NCI-H2081 (cell line): ENCODE measurements at regions not wholly inside any gene's neighbourhood (a gene's known extent, or its start where the extent isn't known, plus 50 kb on each side); places are given as distances from the start of the nearest gene placed in this dataset.
"Not testable (repeated sequence)": the region's sequence is repeated elsewhere in the genome, so short reads cannot be mapped to it uniquely, and the experiment has no call there.

Source experiments
- DNase-seq, 2 experiments: peaks; one replicate each; lab custom pipeline; 2025; lab: John Stamatoyannopoulos, UW

DNA sequence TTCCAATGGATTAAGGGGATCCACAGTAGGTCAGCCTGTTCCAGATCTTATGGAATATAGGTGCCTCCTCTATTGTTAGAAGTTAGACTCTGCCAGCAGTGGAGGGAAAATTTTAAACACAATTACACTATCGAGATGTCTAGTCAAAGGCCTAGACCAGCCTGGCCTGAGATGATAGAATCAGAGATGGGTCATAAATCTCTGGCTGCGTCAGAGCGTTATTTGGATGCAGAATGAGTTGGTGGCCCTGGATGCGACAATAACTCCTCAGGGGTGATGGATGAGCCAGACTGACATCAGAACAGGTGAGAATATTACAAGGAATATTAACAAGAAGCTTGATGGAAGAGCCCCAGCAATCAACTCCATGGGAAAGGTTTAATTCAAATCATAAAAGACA, 149.3 kb upstream of the TCF4 start:
- DNase-seq: no peak

DNA sequence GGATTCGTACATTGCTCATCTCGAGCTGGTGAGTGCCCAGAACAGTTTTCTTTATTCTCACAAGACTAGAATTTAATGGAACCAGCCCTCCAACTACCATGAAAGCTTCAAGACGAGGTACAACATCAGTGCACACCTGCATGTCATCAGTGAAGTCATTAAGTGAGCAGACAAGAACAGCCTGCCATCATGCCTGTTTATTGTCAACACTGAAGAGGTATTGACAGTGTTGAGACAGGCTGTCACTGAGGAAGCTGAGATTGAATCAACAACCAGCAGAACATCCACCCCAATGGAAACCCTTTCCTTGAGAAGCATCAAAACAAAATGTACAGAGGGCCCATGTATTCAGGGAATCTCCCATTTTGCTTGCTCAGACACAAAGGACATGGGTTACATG, 148.0 kb upstream of the TCF4 start:
- DNase-seq: no peak

DNA sequence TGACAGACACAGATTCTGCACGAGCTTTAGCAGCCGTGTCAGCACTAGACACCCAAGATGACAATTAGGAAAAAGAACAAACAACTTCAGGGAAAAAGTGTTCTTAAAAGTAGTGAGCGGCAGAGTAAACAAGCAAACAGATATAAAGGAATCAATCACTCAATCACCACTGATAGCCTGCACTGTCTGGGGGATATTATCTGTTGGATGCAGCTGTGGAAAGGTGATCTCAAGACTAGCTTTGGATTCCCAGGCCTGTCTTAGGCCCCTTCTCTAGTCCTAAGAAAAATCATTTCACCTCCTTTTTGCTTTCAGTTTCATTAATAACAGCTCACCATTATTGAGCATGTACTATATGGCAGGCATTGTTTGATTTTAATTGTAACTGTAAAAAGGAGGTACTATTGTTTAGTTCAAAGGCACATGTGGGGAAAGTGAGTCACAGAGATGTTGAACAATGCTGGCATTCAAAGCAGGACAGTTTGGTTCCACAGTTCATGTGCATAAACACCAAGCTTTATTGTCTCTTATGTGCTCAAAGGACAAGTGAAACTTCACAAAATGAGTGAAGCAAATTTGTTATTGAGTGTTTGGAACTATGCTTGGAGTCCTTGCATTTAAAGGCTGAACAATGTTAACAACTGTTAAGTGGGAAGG, 147.3 kb upstream of the TCF4 start:
- DNase-seq: no peak

DNA sequence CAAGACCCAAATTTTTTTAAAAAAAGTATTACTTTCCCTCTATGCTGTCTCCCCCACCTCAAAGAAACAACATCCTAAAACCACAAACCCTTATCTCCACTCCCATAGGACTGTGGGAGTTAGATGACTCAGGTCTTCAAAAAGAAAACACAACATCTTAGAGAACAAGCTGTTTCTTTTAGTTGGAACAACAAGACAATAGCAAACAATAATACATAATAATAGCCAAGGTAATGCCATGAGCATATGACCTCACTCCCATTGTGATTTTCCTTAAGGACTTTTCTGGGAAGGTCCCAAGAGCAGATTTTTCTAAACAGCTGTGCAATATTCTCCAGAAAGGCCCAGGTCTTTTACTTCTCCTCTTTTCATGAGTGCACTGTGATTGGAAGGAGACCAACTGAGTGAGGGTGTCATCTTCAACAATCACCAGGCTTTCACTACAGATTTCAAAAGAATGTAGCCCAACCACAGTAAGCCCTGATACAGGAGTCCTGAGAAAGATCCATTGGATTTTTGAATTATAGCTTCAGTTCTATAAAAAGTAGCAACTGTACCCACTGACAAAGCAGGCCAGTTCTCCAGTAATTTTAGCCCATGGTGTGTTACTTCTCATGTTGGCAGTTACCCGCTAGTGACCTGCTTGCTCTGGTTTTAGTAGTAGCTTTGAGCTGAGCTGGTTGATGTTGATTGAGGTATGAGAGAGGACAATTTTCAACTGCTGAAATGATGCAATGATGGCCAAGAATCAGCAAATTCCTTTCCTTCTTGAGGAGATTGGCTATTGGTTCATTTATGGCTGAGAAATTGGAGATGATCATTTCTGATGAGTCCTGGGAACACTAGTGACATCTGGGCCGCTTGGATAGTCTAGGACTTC, 144.5 kb upstream of the TCF4 start:
- no peak for DNase-seq

DNA sequence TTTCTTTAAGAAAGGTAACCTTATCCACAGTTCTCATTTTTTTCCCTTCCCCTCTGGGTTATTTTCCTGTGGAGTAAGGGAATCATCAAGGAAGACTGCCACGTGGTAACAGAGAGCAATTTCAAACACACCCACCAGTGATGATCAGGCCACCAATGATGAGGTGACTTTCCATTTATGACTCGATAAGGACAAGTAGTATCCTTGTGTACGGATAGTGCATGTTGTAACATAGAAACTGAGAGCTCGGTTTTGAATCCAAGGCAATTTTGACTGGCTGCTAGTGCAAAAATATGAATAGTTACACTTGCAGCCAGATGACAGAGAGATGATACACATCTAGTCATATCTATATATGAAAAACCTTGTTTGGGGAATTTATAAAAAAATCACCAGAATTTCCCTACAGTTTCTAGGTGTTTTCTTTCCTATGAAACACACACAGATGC, 143.6 kb upstream of the TCF4 start:
- no peak for DNase-seq

DNA sequence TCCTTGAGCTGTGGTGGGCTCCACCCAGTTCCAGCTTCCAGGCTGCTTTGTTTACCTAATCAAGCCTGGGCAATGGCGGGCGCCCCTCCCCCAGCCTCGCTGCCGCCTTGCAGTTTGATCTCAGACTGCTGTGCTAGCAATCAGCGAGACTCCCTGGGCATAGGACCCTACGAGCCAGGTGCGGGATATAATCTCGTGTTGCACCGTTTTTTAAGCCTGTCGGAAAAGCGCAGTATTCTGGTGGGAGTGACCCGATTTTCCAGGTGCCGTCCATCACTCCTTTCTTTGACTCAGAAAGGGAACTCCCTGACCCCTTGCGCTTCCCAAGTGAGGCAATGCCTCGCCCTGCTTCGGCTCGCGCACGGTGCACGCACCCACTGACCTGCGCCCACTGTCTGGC, 133.0 kb upstream of the TCF4 start:
- DNase-seq: not testable (repeated sequence)

DNA sequence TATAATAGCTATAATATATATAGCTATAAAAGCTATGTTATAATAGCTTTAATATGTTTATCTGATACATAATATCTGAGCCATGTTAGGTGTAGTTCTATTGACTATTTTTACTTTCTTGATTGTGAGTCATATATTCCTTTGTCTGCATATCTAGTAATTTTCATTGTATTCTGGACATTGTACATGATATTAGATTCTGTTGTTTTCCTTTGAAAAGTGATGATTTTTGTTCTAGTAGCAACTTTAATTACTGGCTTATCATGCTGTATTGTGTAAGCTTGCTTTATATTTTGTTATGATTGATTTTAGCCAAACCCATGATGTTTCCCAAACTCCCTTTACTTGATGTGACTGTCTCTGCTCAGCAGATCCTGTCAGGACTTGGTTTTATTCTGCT, 125.7 kb upstream of the TCF4 start:
- no peak for DNase-seq

DNA sequence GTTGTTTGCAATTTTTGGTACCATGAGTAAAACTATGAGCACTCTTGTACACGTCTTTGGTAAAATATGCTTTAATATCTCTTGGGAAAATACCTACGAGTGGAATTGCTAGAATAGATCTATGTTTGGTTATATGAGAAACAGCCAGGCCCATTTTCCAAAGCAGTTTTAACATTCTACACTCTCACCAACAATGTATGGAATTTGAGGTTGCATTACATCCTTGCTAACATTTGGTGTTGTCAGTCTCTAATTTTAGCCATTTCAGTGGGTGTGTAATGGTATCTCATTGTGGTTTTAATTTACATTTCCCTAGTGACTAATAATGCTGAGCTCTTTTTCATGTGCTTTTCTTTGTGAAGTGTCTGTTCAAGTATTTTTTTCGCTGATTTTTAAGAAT, 118.9 kb upstream of the TCF4 start:
- DNase-seq: no peak

DNA sequence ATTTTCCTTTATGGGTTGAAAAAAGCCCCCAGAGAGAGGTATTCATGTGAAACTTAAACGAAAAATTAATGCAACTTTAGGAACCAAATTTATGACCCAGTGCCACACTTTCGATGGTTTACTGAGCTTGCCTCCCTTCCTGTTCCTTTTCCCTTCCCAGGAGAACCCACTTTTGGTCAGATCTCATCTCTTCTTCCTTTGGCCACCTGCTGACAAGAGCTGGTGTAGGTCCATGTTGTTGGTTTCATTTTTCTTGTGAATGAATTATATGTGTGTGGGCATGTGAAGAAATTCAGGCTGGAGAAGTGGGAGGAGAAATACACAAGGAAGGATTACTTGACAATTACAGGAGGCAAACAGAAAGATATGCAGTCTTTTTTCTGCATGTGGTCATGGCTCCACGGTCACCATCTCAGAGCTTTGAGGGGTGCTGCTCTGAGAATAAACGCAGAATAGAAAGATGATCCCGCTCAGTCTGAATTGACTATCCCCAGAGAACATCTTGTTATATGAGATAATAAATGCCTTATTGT, 111.3 kb upstream of the TCF4 start:
- no peak for DNase-seq

DNA sequence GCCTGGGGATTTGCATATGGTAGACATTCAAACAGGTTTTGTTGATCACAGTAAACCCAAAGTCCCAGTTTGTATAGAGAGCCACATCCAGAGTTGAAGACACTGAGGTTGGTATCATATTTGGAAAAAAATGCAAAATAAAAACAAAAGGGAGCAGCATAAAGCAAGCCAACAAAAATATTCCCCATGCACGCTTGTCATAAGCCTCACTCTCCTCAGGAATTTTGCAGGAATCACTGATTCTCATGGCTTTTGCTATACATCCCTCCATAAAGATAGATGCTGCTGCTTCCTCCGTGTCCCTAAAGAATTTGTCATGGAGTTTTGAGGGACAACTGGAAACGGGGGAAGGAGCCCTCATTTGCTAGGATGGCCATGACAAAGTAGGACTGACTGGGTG, 108.8 kb upstream of the TCF4 start:
- DNase-seq: no peak

DNA sequence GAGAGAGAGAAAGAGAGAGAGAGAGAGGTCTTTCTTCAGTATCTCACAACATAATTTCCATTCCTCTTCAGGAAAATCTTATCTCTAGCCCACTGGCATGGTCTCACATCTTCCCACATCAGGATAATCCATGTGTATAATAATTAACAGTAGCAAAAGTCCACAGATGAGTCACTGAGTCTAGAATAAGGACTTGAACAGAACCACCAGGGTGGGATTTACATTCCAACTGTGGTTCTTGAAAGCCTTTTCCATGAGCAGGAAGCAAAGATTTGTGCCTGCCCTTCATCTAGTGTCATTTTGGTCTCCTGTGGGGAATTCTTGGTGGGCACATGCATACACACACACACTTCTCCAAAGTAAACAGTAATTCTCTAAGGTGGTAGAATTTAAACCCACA, 107.1 kb upstream of the TCF4 start:
- no peak for DNase-seq

DNA sequence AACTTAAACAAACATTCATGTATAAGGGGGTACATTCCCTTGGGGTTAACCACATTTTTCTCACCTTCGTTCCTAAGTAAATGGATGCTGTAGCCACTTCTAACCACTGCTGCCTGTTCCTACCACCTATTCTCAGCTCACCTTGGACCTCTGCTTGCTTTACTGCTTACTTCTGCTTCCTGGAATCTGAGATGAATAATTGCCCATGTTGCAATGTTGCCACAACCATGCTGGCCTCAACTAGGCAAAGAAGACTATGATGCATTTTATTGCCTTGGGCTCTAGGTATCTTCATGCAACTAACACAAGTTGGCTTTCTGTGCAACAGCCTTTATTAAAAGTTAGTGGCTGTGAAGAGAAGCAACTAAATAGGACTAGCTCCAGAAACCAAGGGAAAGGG, 106.3 kb upstream of the TCF4 start:
- no peak for DNase-seq

DNA sequence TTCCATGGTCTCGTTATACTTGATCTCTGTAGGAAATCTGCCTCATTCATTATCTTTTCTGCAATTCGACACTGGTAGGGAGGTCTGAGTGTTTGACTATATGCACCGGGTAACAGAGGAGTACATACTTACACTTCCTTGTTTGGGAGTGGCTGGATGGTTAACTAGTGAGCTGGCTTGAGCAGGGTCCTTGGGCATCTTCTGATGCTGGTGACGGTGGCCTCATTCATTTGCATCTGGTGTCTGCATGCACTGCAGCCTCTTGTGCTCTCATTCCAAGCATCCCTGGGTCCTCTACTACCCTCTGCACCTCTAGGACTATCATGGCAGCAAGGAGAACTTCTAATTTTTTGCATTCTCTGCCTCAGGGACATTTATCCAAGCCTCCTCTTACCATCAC, 100.0 kb upstream of the TCF4 start:
- no peak for DNase-seq

DNA sequence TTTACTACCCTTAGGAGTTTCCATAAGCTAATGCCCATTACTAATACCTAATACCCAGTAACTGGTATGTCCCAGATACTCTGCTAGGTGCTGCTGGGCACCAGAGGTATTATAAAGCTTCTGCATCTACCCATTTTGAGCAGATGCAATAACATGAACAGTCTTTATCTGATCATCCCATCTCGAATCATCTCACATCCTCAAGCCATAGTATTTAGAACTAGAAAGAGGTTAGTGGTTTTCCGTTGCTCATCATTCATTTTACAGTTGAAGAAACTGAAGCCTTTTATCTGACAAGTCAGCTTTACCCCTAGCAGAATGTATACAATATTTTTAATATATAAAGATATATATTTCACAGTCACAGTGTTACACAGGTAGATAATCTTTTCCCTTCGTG, 99.1 kb upstream of the TCF4 start:
- no peak for DNase-seq

DNA sequence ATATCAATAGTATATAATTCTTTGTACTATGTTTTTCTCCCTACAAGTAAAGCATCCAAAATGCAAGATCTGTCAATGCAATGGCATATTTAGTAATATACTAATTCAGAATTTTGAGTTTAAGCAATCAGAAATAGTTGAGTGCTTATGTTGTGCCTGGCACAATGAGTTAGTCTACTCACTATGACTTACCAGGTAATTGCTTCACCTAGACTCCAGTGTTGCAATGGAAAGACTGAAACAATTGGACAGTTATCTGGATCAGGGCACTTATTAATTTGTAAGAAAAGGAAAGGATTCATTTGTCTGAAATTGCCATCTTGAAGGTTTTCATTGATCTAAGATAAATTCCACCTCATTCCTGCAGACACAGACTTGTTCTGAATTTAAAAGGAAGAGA, 97.6 kb upstream of the TCF4 start:
- DNase-seq: no peak

DNA sequence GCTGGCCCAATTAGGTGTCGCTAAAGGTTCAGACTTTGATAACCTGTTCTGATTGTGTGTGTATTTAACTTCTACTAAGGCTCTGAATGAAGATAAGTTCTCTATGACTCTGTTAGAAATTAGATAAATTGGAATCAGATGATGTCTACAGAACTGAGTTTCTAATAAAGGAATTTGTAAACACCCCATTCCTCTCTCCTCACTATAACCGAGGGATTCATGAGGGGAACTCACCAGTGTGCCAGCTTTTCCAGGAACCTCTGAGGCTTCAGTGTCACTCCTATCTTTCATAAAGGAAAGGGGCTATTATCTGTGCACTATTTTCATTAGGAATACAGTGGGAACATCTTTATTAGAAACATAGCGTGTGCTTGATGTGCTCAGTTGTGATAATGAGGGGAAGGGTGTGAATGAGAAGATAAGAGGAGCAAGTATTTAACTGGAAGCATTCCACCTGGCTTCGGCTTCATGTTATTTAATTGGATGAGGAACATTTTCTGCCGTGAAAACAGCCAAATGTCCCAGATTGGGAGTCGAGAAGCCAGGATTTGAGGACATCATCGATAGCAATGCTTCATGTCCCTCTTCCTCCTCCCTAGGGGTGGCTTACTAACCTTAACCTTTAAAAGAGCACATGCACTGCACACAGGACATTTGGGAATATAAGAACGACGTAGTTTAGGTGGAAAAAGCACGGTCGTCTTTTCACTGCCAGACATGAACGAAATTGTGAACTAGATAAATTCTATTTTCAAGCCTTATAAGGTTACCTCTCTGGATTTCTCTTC, 84.8 kb upstream of the TCF4 start:
- DNase-seq: no peak

DNA sequence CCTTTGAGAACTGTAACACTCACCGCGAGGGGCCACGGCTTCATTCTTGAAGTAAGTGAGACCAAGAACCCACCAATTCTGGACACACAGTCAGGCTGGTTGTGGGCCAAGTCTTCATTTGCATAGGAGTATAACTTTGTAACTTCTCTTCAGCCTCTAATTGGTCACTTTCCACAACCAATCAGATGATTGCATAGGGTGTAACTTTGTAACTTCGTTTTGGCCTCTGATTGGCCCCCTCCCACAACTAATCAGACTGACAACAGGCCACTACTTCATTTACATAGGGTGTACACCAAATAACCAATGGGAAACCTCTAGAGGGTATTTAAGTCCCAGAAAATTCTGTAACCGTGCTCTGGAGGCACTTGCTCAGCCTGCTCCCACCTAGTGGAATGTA, 77.5 kb upstream of the TCF4 start:
- no peak for DNase-seq

DNA sequence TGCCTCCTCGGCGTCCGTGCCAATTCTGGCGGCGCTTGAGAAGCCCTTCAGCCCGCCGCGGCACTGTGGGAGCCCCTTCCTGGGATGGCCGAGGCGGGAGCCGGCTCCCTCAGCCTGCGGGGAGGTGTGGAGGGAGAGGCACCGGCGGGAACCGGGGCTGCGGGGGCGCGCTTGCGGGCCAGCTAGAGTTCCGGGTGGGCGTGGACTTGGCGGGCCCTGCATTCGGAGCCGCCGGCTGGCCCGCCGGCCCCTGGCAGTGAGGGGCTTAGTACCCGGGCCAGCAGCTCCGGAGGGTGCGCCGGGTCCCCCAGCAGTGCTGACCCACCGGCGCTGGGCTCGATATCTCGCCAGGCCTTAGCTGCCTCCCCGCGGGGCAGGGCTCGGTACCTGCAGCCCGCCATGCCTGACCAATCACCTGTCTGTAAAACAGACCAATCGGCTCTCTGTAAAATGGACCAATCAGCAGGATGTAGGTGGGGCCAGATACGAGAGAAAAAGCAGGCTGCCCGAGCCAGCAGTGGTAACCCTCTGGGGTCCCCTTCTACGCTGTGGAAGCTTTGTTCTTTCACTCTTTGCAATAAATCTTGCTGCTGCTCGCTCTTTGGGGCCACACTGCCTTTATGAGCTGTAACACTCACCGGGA, 76.9 kb upstream of the TCF4 start:
- DNase-seq: not testable (repeated sequence)

DNA sequence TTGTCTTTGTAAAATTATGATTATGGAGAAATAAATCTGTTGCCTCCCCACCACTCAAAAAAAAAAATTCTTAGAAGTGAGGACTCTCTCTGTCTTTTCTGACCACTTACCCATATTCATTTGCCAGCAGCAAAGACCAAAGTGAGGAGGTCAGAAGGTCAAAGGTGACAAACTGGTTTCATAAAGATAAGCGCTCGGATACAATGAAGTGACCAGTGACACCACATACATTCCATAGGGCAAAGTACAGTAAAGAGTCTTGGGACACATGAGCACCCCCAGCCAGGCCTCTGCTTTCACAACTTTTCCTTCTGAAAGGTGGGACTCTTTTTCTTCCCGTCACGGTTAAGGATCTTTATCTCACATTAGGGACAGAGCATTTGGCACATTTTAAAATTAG, 75.9 kb upstream of the TCF4 start:
- DNase-seq: no peak

DNA sequence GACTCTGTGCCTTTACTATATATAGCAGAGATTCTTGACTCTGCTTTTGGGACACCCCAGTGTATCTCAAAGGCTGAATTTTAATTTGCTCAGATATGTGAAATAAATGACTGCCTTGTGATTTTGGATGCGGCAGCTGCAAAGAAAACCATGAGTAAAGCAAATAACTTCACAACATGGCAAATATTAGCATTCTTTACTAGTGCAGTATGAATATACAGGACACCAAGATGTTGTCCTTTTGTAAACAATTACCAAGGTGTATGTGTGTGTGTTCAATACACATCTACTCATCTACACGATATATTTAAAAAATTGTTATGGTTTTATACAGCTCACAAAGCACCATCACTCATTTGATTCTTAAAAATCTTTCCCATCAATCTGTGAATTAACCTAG, 70.6 kb upstream of the TCF4 start:
- DNase-seq: no peak

DNA sequence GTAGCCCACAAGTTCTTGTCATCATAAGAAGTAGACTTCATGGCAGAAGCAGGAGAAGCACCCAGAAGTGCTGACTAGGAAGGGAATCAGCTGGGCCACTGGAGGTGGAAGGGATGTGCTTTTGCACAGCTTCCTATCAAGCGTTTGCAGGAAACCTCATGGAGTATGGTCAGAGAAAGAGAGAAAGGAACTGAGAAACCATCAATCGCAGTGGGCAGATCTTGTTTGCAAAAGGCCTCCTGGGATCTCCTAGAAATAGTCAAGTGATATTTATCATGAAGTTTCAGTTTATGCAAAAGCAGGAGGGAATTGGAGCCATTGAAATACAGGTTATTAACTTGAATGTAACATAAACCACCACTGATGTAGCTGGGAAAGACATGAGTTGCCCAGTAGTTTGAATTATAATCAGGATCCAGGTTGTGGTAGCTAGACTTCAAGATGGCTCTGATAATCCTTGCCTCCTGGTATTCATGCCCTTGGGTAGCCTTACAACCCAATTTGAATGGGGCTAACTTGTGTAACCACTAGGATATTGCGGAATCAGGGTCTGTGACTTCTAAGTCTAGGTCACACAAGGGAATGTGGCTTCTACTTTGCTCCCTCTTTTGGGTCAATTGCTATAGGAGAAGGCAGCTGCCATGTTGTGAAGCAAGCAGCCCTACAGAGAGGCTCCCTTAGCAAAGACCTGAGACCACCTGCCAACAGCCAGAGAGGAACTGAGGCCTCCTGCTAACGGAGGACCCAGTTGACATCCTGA, 69.8 kb upstream of the TCF4 start:
- DNase-seq: no peak
